GM21360 (cell line): ENCODE measurements at regions not wholly inside any gene's neighbourhood (a gene's known extent, or its start where the extent isn't known, plus 50 kb on each side); places are given as distances from the start of the nearest gene placed in this dataset.
"Not testable (repeated sequence)": the region's sequence is repeated elsewhere in the genome, so short reads cannot be mapped to it uniquely, and the experiment has no call there.

Experiments used
- ATAC-seq: cut with Tn5 transposase; IDR thresholded peaks from one replicate; pipeline ENCODE4 v1.9.1; 2021; ENCODE audit warnings: mild to moderate bottlenecking, moderate library complexity; ENCODE audit not compliant: unreplicated experiment

DNA sequence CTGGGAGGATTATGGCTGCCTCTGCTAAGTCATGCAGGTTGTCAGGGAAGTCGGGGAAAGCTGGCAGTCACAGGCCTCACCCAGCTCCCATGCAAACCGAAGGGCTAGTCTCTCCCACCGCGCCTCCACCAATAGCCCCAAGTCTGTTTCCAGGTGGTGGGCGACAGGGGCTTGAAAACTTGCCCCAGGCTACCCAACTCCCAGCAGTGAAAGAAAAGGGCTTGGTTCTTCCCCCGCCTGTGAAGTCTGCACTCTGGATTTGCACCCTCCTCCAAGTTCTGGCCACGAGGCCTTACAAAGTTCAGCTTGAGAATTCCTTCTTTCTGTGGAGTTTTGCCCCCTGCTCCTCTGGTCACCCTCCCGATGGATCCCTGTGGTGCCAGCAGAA lies 99.9 kb upstream of the CHST15 start:
- ATAC-seq: no peak

- ATAC-seq: not testable (repeated sequence)
Observed at GRCh38 chr10:124192664-124193308, 99.4 kb upstream of the CHST15 start.

DNA sequence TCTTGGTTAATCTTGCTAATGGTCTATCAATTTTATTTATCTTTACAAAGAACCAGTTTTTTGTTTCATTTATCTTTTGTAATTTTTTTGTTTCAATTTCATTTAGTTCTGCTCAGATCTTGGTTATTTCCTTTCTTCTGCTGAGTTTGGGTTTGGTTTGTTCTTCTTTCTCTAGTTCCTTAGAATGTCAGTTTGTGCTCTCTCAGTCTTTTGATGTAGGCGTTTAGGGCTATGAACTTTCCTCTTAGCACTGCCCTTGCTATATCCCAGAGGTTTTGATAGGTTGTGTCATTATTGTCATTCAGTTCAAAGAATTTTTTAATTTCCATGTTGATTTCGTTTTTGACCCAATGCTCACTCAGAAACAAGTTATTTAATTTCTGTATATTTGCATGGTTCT lies 97.1 kb upstream of the CHST15 start:
- ATAC-seq: not testable (repeated sequence)

- no peak for ATAC-seq
Observed at GRCh38 chr10:124186956-124187355, 93.6 kb upstream of the CHST15 start.

GRCh38 chr10:124185084-124185483 lies 91.7 kb upstream of the CHST15 start:
- no peak for ATAC-seq

DNA sequence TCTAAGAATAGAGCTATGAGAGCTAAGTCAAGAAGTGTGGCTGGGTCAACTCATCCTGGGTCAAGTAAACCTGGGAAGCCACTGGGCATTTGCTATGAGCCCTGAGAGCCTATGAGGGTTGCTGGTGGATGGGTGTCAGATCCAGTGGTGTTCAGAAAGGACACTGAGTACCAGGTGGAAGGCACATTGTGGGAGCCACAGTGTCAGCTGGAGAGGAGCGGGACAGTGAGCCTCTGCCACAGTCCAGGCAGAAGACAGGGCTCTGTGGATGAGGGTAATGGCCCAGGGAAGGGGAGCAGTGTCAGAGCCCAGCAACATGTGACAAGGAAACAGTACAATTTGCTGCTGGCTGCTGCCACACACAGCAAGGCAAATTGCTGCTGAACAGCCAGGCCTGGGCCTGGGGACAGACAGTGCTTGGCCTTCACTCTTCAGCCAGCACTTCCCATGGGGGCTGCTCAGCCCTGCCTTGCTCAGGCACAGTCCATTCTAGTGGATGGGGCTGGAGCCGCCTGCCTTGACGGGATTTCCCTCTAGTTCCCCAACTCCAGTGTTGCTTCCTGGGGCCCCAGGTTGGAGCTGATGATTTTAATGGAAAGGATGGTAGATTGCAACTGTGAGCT lies 90.9 kb upstream of the CHST15 start:
- ATAC-seq: no peak

GRCh38 chr10:124183617-124184016 lies 90.2 kb upstream of the CHST15 start:
- ATAC-seq: no peak

GRCh38 chr10:124182088-124182541 lies 88.7 kb upstream of the CHST15 start:
- ATAC-seq: no peak

- no peak for ATAC-seq
Observed at GRCh38 chr10:124181656-124182055, 88.3 kb upstream of the CHST15 start.

- ATAC-seq: peak; percentile 52
Observed at GRCh38 chr10:124180947-124181549, 87.7 kb upstream of the CHST15 start.

GRCh38 chr10:124180044-124180745 lies 86.8 kb upstream of the CHST15 start:
- ATAC-seq: no peak

GRCh38 chr10:124179308-124180043 lies 86.1 kb upstream of the CHST15 start:
- ATAC-seq: no peak

DNA sequence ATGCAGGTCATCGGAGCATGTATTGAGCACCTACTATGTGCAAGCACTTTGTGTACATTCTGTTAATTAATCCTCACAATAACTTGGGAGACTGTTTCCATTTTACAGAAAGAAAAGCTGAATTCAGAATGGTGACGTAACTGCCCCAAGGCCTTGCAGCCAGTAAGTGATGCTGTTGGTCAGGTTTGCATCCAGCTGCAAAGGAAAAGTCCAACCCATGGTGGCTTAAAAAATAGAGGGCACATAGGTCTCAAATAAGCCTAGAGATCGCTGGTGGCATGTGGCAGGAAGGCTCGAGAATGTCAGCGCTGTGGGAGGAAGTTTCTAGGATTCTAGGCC lies 83.8 kb upstream of the CHST15 start:
- ATAC-seq: no peak

DNA sequence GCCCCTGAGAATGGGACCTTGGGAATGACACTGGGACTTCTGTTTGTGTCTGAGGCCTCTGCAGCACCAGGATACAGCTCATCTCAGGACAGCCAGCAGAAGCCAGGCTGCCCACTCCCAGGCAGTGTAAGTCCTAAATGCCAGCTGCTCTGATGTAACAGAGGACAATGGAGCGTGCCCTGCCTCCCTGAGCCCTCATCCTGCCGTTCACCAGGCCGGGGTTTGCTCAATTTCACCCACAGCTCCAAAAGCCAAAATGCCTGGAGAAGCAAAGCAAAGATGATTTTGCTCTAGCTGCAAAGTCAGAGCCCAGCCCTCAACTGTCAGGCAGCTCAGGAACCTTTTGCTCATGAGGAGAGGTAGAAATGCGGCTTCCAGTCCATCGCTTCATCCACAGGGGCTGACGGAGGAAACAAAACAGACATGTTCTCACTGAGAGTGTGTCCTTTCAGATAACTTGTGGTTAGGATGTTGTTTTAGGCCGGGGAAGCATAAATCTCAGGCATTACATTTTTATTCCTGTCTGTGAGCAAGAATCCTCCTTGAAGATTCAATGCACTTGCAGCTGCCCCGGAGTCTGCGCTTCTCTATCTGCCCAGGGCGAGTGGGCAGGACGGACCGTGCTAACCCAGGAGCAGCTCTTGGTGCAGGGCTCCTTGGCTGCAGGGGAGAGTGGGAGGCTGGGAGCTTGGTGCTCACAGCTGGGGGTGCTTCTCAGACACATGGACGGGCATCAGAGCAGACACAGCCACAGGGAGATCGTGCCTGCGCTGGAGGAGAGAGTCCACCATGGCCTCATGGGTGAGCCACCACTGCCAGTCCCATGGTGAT lies 83.2 kb upstream of the CHST15 start:
- ATAC-seq: no peak

- ATAC-seq: no peak
Observed at GRCh38 chr10:124175701-124176348, 82.4 kb upstream of the CHST15 start.

DNA sequence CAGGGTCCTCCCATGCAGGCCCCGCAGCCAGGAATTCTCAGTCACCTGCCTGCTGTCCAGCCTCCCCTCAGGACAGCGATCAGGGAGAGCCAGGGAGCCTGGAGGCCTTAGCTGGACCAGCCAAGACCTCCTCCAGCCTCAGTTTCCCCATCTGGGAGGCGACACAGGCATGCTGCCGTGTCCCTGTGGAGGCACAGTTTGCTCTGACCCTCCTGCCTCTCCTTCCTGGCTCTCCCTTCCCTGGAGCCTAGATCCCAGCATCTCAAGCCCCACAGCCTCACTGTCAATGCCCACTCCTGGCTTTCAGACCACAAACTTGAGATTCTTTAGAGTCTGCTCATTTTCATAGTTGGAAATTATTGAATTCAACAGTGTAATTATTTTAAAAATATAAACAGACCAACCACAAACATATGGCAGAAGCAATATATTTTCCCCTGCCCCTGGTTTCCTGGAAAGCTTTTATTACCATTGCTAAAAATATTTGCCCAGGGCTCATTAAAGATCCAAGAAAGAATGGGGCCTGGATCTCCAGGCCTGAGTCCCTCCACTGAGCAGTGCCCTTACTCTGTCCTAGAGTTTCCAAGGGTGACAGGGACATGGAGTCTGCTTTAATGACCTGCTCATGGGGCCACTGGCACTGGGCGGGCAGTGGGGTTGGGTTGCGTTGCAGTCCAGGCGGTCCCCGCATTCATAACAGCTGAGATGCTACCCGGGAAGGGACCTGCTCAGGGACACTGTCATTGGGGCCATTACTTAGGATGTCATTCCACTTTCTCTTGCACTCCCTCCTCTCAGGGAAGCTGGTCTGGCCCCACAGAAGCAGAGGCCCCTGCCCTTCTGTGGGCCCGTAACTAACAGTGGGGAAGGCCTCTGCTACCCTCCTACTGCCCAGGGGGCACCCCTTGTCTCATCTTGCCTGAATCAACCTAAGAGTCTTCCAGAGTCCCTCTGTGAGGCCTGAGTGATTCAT lies 81.6 kb upstream of the CHST15 start:
- ATAC-seq: no peak

DNA sequence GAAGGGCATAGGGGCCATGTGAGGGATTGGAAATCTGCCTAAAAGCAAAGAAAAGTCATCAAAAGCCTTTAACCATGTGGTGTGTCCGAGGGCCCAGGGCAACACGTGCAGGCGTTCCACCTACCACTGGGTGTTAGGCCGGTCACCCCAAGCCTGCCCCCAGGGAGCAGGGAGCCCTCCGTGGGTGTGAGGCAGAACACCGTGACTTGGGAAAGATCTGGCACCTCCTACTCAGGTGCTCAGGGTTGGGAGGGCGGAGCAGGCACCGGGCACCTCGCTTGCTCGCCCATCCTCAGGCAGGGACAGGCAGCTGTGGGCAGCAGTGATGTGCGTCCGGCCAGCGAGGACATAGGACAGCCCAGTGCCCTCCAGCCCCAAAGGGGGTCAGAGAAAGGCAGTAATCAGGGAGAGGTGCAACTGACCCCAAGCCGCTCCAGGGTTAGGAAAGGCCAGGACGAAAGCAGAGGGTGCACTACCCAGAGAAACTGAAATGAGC lies 80.7 kb upstream of the CHST15 start:
- ATAC-seq: no peak

DNA sequence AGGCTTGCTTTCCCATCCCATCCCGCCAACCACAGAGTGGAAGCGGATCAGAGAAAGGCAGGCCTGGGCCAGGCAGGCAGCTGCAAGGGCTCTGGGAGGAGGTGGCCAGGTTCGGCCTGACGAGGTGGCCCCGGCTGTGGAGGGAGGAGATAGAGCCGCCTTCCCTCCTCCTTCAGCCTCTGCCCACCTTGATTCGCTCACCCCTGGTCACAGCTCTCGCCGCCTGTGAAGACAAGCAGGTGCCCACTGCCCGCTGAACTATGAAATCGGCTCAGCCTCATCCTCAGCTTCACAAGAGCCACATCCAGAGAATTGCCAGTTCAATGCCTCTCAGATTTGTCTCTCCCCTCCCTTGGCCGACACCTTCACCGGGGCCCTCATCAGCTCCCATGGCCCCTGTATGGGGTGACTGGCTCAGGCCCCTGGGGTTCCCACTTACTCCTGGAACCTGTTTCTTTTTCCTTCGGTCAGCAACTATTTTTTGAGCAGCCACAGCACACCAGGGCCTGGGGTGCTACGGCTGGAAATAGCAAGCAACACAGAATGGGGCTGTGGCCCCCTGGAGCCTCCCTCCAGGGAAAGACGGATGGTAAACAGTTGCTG lies 80.0 kb upstream of the CHST15 start:
- ATAC-seq: no peak
